ENCODE measurements at regions not wholly inside any gene's neighbourhood (a gene's known extent, or its start where the extent isn't known, plus 50 kb on each side); places are given as distances from the start of the nearest gene placed in this dataset.

- DNase-seq: no peak
These were observed 373.0 kb upstream of the ZFP64 start for GRCh38 chr20:52564594-52564993.

GRCh38 chr20:52552181-52552872 lies 360.7 kb upstream of the ZFP64 start:
- peak; percentile 92 for DNase-seq

GRCh38 chr20:52542131-52542530 lies 350.6 kb upstream of the ZFP64 start:
- no peak for DNase-seq

- DNase-seq: no peak
These were observed 348.9 kb upstream of the ZFP64 start for GRCh38 chr20:52540509-52540908.

GRCh38 chr20:52539891-52540290 lies 348.3 kb upstream of the ZFP64 start:
- DNase-seq: no peak

- DNase-seq: no peak
These were observed 345.3 kb upstream of the ZFP64 start for GRCh38 chr20:52536841-52537400.

- DNase-seq: no peak
These were observed 344.5 kb upstream of the ZFP64 start for GRCh38 chr20:52536040-52536439.

GRCh38 chr20:52534616-52535015 lies 343.0 kb upstream of the ZFP64 start:
- DNase-seq: peak; percentile 69

- no peak for DNase-seq
These were observed 341.8 kb upstream of the ZFP64 start for GRCh38 chr20:52533401-52533800.

GRCh38 chr20:52532674-52533073 lies 341.1 kb upstream of the ZFP64 start:
- no peak for DNase-seq

GRCh38 chr20:52530571-52530970 lies 339.0 kb upstream of the ZFP64 start:
- DNase-seq: no peak

GRCh38 chr20:52529826-52530225 lies 338.2 kb upstream of the ZFP64 start:
- DNase-seq: peak; percentile 92

GRCh38 chr20:52524861-52525260 lies 333.3 kb upstream of the ZFP64 start:
- DNase-seq: peak; percentile 40

GRCh38 chr20:52518735-52519134 lies 327.2 kb upstream of the ZFP64 start:
- DNase-seq: no peak

GRCh38 chr20:52515877-52516276 lies 324.3 kb upstream of the ZFP64 start:
- DNase-seq: no peak

- no peak for DNase-seq
These were observed 308.6 kb upstream of the ZFP64 start for GRCh38 chr20:52500157-52500556.

- peak; percentile 64 for DNase-seq
These were observed 306.2 kb upstream of the ZFP64 start for GRCh38 chr20:52497731-52498130.

GRCh38 chr20:52496191-52496590 lies 304.6 kb upstream of the ZFP64 start:
- no peak for DNase-seq

GRCh38 chr20:52494244-52494643 lies 302.7 kb upstream of the ZFP64 start:
- DNase-seq: peak; percentile 100

GRCh38 chr20:52493171-52493721 lies 301.7 kb upstream of the ZFP64 start:
- DNase-seq: peak; percentile 91

GRCh38 chr20:52490711-52491430 lies 299.3 kb upstream of the ZFP64 start:
- peak; percentile 98 for DNase-seq

- DNase-seq: peak; percentile 95
These were observed 292.9 kb upstream of the ZFP64 start for GRCh38 chr20:52484438-52484837.

GRCh38 chr20:52483382-52483781 lies 291.8 kb upstream of the ZFP64 start:
- DNase-seq: no peak

GRCh38 chr20:52482044-52482443 lies 290.5 kb upstream of the ZFP64 start:
- peak; percentile 21 for DNase-seq
